Uterus (tissue), 2 donors: ENCODE measurements at regions not wholly inside any gene's neighbourhood (a gene's known extent, or its start where the extent isn't known, plus 50 kb on each side); places are given as distances from the start of the nearest gene placed in this dataset.

Source experiments
- POLR2A ChIP-seq, 2 donors: fragments of 450-650 bp; IDR thresholded peaks; one replicate each; pipeline ENCODE4 v1.6.1; 2016; ENCODE audit warnings: antibody characterized with exemption in 2 of 2, mild to moderate bottlenecking in 1 of 2, moderate library complexity in 1 of 2
- TF ChIP-seq, protein P1 (sequence below), 4 experiments: fragments of 200-600 bp in 2 of 4; fragments of 450-650 bp in 2 of 4; sonication (generic) in 2 of 4; IDR thresholded peaks; one replicate each; pipeline ENCODE4 v1.5.1; 2016 to 2019; ENCODE audit warnings: antibody characterized with exemption in 4 of 4, mild to moderate bottlenecking in 2 of 4, moderate library complexity in 1 of 4

DNA sequence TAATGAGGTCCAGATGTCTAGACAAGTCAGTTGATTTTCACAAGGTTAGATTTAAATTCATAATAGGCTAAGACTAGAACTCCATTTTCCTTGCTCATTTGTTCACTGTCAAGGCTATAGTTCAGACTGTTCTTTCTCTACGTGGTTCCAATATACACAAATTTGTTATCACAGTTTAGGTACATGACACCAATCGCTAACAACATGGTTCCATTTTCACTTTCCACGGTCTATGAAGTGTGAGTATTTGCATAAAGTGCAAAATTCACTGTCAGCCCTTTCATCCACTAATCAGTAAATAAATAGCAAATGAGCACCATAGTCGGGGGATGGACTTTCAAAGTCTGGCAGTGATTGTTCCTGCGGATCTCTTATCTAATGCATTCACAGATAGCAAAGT, 315.7 kb upstream of the SPOCK3 start:
- TF ChIP-seq, protein P1, sequence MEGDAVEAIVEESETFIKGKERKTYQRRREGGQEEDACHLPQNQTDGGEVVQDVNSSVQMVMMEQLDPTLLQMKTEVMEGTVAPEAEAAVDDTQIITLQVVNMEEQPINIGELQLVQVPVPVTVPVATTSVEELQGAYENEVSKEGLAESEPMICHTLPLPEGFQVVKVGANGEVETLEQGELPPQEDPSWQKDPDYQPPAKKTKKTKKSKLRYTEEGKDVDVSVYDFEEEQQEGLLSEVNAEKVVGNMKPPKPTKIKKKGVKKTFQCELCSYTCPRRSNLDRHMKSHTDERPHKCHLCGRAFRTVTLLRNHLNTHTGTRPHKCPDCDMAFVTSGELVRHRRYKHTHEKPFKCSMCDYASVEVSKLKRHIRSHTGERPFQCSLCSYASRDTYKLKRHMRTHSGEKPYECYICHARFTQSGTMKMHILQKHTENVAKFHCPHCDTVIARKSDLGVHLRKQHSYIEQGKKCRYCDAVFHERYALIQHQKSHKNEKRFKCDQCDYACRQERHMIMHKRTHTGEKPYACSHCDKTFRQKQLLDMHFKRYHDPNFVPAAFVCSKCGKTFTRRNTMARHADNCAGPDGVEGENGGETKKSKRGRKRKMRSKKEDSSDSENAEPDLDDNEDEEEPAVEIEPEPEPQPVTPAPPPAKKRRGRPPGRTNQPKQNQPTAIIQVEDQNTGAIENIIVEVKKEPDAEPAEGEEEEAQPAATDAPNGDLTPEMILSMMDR (IDR thresholded peaks at IDR 0.05), result no peak
- no peak for TF ChIP-seq POLR2A (IDR thresholded peaks at IDR 0.05)
